HEK293 (cell line): ENCODE measurements at regions not wholly inside any gene's neighbourhood (a gene's known extent, or its start where the extent isn't known, plus 50 kb on each side); places are given as distances from the start of the nearest gene placed in this dataset.

Experiments used
- CTCF ChIA-PET: fragments of 350-600 bp; formaldehyde crosslinking; extraction: SDS; loops from one replicate; lab custom pipeline; 2021; ENCODE audit warnings: antibody characterized with exemption; lab: Yijun Ruan, JAX
- POLR2A ChIA-PET: fragments of 300-600 bp; formaldehyde crosslinking; extraction: SDS; loops from one replicate; lab custom pipeline; 2020; ENCODE audit warnings: antibody characterized with exemption, inconsistent platforms; lab: Yijun Ruan, JAX
- H3K27ac ChIP-seq: fragments of 200-500 bp; sonication (Bioruptor generic); 2 replicates; pipeline ENCODE4 v1.5.1; 2014; ENCODE audit warnings: low read depth, low read length, control low read depth, inconsistent platforms; ENCODE audit errors: extremely low read depth
- H3K36me3 ChIP-seq, 2 experiments: fragments of 200-500 bp in 1 of 2; sonication (Bioruptor generic) in 1 of 2; 1 replicate in 1 of 2; 2 replicates in 1 of 2; pipeline ENCODE4 v1.5.1; 2014 to 2017; ENCODE audit warnings: inconsistent platforms in 2 of 2, low read length in 2 of 2; ENCODE audit not compliant: control insufficient read depth in 2 of 2, insufficient read depth in 1 of 2
- H3K4me1 ChIP-seq: fragments of 200-500 bp; sonication (Bioruptor generic); 2 replicates; pipeline ENCODE4 v1.5.1; 2014; ENCODE audit warnings: mild to moderate bottlenecking, low read length, inconsistent platforms; ENCODE audit not compliant: control insufficient read depth, insufficient read depth
- H3K4me3 ChIP-seq: 2 replicates; pipeline ENCODE4 v1.5.1; 2011; ENCODE audit warnings: low read depth, mild to moderate bottlenecking, control low read depth, low read length, moderate library complexity
- H3K9me3 ChIP-seq: fragments of 200-500 bp; sonication (Bioruptor generic); 2 replicates; pipeline ENCODE4 v1.5.1; 2014; ENCODE audit warnings: low read depth, low read length, inconsistent platforms; ENCODE audit not compliant: control insufficient read depth, insufficient read depth
- KLF16 ChIP-seq: fragments of 450-650 bp; formaldehyde crosslinking; IDR thresholded peaks from 2 replicates; pipeline ENCODE4 v1.5.1; 2017; ENCODE audit warnings: missing biosample characterization, missing genetic modification characterization
- RBAK ChIP-seq: fragments of 450-650 bp; formaldehyde crosslinking; IDR thresholded peaks from 2 replicates; pipeline ENCODE4 v1.5.1; 2016; ENCODE audit warnings: missing biosample characterization, missing genetic modification characterization
- SP7 ChIP-seq: fragments of 450-650 bp; formaldehyde crosslinking; IDR thresholded peaks from 2 replicates; pipeline ENCODE4 v1.5.1; 2016; ENCODE audit warnings: missing biosample characterization, missing genetic modification characterization
- YY1 ChIP-seq: fragments of 450-650 bp; formaldehyde crosslinking; IDR thresholded peaks from 2 replicates; pipeline ENCODE4 v1.5.1; 2018; ENCODE audit warnings: missing biosample characterization, missing genetic modification characterization
- ZBTB1 ChIP-seq: fragments of 450-650 bp; formaldehyde crosslinking; IDR thresholded peaks from 2 replicates; pipeline ENCODE4 v1.5.1; 2016; ENCODE audit warnings: missing biosample characterization, missing genetic modification characterization
- ZFP3 ChIP-seq: fragments of 450-650 bp; formaldehyde crosslinking; IDR thresholded peaks from 2 replicates; pipeline ENCODE4 v1.5.1; 2016; ENCODE audit warnings: low read depth, missing biosample characterization, missing genetic modification characterization
- ZFP41 ChIP-seq: fragments of 450-650 bp; formaldehyde crosslinking; IDR thresholded peaks from 2 replicates; pipeline ENCODE4 v1.5.1; 2016; ENCODE audit warnings: missing biosample characterization, missing genetic modification characterization, borderline replicate concordance
- ZNF157 ChIP-seq: fragments of 450-650 bp; formaldehyde crosslinking; IDR thresholded peaks from 2 replicates; pipeline ENCODE4 v1.5.1; 2016; ENCODE audit warnings: missing biosample characterization, missing genetic modification characterization
- ZNF211 ChIP-seq: fragments of 450-650 bp; formaldehyde crosslinking; IDR thresholded peaks from 2 replicates; pipeline ENCODE4 v1.5.1; 2016; ENCODE audit warnings: low read depth, missing biosample characterization, missing genetic modification characterization
- ZNF266 ChIP-seq: fragments of 450-650 bp; formaldehyde crosslinking; IDR thresholded peaks from 2 replicates; pipeline ENCODE4 v1.5.1; 2016; ENCODE audit warnings: missing biosample characterization, missing genetic modification characterization, low read depth
- ZNF404 ChIP-seq: fragments of 450-650 bp; formaldehyde crosslinking; IDR thresholded peaks from 2 replicates; pipeline ENCODE4 v1.5.1; 2017; ENCODE audit warnings: missing biosample characterization, missing genetic modification characterization
- ZNF501 ChIP-seq: fragments of 450-650 bp; formaldehyde crosslinking; IDR thresholded peaks from 2 replicates; pipeline ENCODE4 v1.5.1; 2016; ENCODE audit warnings: missing biosample characterization, missing genetic modification characterization
- ZNF571 ChIP-seq: fragments of 450-650 bp; formaldehyde crosslinking; IDR thresholded peaks from 2 replicates; pipeline ENCODE4 v1.5.0; 2017; ENCODE audit warnings: missing biosample characterization, missing genetic modification characterization
- ZNF830 ChIP-seq: fragments of 450-650 bp; IDR thresholded peaks from 2 replicates; pipeline ENCODE4 v1.5.0; 2018; ENCODE audit warnings: missing biosample characterization, missing genetic modification characterization, low read depth, mild to moderate bottlenecking, moderate library complexity
- TF ChIP-seq, protein P1 (sequence below): fragments of 450-650 bp; formaldehyde crosslinking; IDR thresholded peaks from 2 replicates; pipeline ENCODE4 v1.5.1; 2016; ENCODE audit warnings: missing biosample characterization, missing genetic modification characterization
- TF ChIP-seq, protein P2 (sequence below): fragments of 450-650 bp; formaldehyde crosslinking; IDR thresholded peaks from 2 replicates; pipeline ENCODE4 v1.5.1; 2017; ENCODE audit warnings: missing biosample characterization, missing genetic modification characterization
- TF ChIP-seq, protein P3 (sequence below): fragments of 450-650 bp; IDR thresholded peaks from 2 replicates; pipeline ENCODE4 v1.5.1; 2018; ENCODE audit warnings: missing biosample characterization, missing genetic modification characterization
- TF ChIP-seq, protein P4 (sequence below): fragments of 450-650 bp; formaldehyde crosslinking; IDR thresholded peaks from 2 replicates; pipeline ENCODE4 v1.5.1; 2016; ENCODE audit warnings: missing biosample characterization, missing genetic modification characterization
- TF ChIP-seq, protein P5 (sequence below): fragments of 450-650 bp; formaldehyde crosslinking; IDR thresholded peaks from 2 replicates; pipeline ENCODE4 v1.5.1; 2016; ENCODE audit warnings: missing biosample characterization, missing genetic modification characterization

DNA sequence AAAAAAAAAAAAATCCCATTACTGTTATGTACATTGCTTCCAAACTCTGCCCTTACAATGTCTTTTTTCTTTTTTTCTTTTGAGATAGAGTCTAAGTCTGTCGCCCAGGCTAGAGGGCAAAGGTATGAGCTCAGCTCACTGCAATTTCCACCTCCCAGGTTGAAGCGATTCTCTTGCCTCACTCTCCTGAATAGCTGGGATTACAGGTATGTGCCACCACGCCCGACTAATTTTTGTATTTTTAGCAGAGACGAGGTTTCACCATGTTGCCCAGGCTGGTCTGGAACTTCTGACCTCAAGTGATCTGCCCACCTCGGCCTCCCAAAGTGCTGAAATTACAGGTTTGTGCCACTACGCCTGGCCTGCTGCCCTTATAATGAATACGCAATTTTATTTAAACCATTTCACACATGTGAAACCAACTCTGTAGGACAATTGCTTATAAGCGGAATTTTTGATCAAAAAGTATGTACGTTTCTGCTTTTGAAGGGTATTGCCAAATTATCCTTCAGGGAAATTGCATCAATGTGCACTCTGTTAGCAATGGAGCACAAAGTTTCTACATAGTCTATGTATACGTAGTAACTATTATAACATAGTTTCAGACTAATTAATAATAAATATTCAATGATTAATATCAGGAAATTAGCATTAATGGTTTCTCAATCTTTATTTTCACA is 55.7 kb upstream of the ACTR3 start:
- ChIA-PET CTCF (no interaction called here), POLR2A (interaction anchor here (0.7 kb wide), 2 partner anchors 10 to 16 kb away, joined by 4 to 5 read pairs; no protein-coding TSS in a partner anchor)
- Histone ChIP-seq H3K36me3 (no peaks in the 10 kb centered on the region), H3K4me3 (no peak overlapping the region), H3K4me1 (no peaks in the 10 kb centered on the region), H3K27ac (no peak overlapping the region), H3K9me3 (no peaks in the 10 kb centered on the region)
- no peak for TF ChIP-seq ZNF266 (tag by site-specific recombination)
- no peak for TF ChIP-seq ZNF157 (tag by site-specific recombination)
- TF ChIP-seq ZNF501: no peak

DNA sequence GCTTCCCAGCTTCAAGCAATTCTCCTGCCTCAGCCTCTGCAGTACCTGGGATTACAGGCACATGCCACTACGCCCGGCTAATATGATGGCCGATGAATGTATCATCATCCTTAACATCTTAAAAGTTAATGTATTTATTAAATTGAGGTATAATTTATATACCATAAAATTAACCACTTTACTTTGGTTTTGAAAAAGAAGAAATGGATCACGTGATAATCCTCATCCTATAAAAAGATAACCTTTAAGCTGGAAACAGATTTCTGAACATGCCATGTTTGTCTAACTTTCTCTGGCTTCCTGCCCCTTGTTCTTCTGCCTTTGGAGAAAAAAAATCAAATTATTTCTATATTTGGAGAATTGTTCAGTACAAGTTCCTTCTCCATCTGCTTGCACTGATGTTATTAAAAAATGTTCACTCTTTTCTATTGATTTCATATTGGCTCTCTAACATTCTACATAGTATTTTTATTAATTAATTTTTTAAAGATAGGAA is 57.0 kb upstream of the ACTR3 start:
- TF ChIP-seq, protein P1, sequence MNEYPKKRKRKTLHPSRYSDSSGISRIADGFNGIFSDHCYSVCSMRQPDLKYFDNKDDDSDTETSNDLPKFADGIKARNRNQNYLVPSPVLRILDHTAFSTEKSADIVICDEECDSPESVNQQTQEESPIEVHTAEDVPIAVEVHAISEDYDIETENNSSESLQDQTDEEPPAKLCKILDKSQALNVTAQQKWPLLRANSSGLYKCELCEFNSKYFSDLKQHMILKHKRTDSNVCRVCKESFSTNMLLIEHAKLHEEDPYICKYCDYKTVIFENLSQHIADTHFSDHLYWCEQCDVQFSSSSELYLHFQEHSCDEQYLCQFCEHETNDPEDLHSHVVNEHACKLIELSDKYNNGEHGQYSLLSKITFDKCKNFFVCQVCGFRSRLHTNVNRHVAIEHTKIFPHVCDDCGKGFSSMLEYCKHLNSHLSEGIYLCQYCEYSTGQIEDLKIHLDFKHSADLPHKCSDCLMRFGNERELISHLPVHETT (tag by site-specific recombination): no peak
- no peak for TF ChIP-seq ZBTB1 (tag by site-specific recombination)
- no peak for TF ChIP-seq ZNF571 (tag by site-specific recombination)
- TF ChIP-seq, protein P2, sequence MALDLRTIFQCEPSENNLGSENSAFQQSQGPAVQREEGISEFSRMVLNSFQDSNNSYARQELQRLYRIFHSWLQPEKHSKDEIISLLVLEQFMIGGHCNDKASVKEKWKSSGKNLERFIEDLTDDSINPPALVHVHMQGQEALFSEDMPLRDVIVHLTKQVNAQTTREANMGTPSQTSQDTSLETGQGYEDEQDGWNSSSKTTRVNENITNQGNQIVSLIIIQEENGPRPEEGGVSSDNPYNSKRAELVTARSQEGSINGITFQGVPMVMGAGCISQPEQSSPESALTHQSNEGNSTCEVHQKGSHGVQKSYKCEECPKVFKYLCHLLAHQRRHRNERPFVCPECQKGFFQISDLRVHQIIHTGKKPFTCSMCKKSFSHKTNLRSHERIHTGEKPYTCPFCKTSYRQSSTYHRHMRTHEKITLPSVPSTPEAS (tag by site-specific recombination): no peak
- TF ChIP-seq, protein P3, sequence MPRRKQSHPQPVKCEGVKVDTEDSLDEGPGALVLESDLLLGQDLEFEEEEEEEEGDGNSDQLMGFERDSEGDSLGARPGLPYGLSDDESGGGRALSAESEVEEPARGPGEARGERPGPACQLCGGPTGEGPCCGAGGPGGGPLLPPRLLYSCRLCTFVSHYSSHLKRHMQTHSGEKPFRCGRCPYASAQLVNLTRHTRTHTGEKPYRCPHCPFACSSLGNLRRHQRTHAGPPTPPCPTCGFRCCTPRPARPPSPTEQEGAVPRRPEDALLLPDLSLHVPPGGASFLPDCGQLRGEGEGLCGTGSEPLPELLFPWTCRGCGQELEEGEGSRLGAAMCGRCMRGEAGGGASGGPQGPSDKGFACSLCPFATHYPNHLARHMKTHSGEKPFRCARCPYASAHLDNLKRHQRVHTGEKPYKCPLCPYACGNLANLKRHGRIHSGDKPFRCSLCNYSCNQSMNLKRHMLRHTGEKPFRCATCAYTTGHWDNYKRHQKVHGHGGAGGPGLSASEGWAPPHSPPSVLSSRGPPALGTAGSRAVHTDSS (tag by site-specific recombination): no peak

DNA sequence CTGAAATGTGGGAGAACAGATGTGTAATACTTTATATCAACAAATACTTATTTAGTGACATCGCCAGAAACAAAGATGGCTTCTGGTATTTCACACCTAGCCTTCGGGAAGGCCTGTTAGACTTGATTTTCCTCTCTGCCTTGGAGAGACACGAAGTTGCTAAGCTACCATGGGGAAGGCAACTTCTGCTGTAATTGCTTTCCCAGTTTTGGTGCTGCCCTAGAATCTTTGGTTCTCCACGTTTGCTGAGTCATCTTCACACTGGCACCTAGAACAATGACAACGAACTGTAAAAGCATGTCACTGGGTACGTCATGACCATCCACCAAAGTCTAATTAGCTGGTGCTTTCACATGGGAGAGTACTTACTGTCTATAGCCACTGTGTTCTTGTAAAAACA is 58.7 kb upstream of the ACTR3 start:
- CTCF ChIA-PET: interaction anchor here (0.6 kb wide), 1 partner anchor 432 kb away, joined by 3 read pairs; no protein-coding TSS in a partner anchor
- H3K36me3 ChIP-seq: no peaks in the 10 kb centered on the region
- H3K4me1 ChIP-seq: no peaks in the 10 kb centered on the region
- TF ChIP-seq ZNF830 (tag by site-specific recombination) (no peak), ZNF404 (no peak), ZFP41 (tag by site-specific recombination) (no peak), ZNF211 (tag by site-specific recombination) (no peak), RBAK (tag by site-specific recombination) (no peak), ZFP3 (no peak), SP7 (no peak), YY1 (tag by site-specific recombination) (no peak), KLF16 (tag by site-specific recombination) (no peak)
- TF ChIP-seq, protein P4, sequence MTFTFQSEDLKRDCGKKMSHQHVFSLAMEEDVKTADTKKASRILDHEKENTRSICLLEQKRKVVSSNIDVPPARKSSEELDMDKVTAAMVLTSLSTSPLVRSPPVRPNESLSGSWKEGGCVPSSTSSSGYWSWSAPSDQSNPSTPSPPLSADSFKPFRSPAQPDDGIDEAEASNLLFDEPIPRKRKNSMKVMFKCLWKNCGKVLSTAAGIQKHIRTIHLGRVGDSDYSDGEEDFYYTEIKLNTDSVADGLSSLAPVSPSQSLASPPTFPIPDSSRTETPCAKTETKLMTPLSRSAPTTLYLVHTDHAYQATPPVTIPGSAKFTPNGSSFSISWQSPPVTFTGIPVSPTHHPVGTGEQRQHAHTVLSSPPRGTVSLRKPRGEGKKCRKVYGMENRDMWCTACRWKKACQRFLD (tag by site-specific recombination): no peak
- TF ChIP-seq, protein P5, sequence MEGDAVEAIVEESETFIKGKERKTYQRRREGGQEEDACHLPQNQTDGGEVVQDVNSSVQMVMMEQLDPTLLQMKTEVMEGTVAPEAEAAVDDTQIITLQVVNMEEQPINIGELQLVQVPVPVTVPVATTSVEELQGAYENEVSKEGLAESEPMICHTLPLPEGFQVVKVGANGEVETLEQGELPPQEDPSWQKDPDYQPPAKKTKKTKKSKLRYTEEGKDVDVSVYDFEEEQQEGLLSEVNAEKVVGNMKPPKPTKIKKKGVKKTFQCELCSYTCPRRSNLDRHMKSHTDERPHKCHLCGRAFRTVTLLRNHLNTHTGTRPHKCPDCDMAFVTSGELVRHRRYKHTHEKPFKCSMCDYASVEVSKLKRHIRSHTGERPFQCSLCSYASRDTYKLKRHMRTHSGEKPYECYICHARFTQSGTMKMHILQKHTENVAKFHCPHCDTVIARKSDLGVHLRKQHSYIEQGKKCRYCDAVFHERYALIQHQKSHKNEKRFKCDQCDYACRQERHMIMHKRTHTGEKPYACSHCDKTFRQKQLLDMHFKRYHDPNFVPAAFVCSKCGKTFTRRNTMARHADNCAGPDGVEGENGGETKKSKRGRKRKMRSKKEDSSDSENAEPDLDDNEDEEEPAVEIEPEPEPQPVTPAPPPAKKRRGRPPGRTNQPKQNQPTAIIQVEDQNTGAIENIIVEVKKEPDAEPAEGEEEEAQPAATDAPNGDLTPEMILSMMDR: no peak
- H3K4me3 ChIP-seq: no peak overlapping the region
- no peak overlapping the region for H3K27ac ChIP-seq
- H3K9me3 ChIP-seq: no peaks in the 10 kb centered on the region
- POLR2A ChIA-PET: no interaction called here

More for the DNA sequence above, 57.0 kb upstream of the ACTR3 start:
- POLR2A ChIA-PET: no interaction called here
- Histone ChIP-seq H3K27ac (no peak overlapping the region), H3K36me3 (no peaks in the 10 kb centered on the region), H3K4me3 (no peak overlapping the region), H3K4me1 (no peaks in the 10 kb centered on the region), H3K9me3 (no peaks in the 10 kb centered on the region)
- CTCF ChIA-PET: no interaction called here
